ENCODE measurements at regions not wholly inside any gene's neighbourhood (a gene's known extent, or its start where the extent isn't known, plus 50 kb on each side); places are given as distances from the start of the nearest gene placed in this dataset.

DNA sequence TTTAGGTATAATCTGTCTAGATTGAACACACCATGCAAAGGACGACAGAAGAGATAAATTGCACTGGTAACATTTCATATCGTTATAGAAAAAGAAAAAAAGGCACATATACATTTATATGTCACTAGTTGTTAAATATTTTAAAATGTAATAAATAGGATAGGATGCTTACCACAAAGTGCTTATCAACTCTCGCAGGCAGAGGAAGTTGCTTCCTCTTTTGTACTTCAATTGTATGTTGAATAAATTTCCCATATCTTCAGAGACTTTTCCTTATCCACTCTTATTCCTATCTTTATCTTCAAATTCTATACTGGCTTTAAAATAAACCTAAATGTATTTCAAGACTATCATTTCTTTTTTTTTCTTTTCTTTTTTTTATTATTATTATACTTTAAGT, 163.3 kb upstream of the SPOCK3 start:
- TF ChIP-seq JUN (IDR thresholded peaks at IDR 0.05; ENCODE audit: low read depth, low read length) (no peak), BRCA1 (IDR thresholded peaks at IDR 0.05; ENCODE audit: low read depth, low read length) (no peak), SIN3A (conservative IDR thresholded peaks at IDR 0.05 in 1 of 2, IDR thresholded peaks at IDR 0.05 in 1 of 2; ENCODE audit: low read depth in 1 of 2, low read length in 2 of 2) (no peak), EZH2 (IDR thresholded peaks at IDR 0.05; ENCODE audit: low read depth, low read length, severe bottlenecking) (no peak), TEAD4 (IDR thresholded peaks at IDR 0.05; ENCODE audit: low read depth, low read length) (no peak), POLR2AphosphoS5 (IDR thresholded peaks at IDR 0.05; ENCODE audit: low read depth, low read length) (no peak), NRF1 (IDR thresholded peaks at IDR 0.05; ENCODE audit: low read depth, low read length) (no peak), FOSL1 (IDR thresholded peaks at IDR 0.05; ENCODE audit: insufficient read depth, low read depth, low read length) (no peak), TAF1 (IDR thresholded peaks at IDR 0.05; ENCODE audit: low read depth, low read length) (no peak), POLR2A (IDR thresholded peaks at IDR 0.05; ENCODE audit: control extremely low read depth in 1 of 2, low read depth in 2 of 2, low read length in 2 of 2) (no peak)
- TF ChIP-seq, protein P1, sequence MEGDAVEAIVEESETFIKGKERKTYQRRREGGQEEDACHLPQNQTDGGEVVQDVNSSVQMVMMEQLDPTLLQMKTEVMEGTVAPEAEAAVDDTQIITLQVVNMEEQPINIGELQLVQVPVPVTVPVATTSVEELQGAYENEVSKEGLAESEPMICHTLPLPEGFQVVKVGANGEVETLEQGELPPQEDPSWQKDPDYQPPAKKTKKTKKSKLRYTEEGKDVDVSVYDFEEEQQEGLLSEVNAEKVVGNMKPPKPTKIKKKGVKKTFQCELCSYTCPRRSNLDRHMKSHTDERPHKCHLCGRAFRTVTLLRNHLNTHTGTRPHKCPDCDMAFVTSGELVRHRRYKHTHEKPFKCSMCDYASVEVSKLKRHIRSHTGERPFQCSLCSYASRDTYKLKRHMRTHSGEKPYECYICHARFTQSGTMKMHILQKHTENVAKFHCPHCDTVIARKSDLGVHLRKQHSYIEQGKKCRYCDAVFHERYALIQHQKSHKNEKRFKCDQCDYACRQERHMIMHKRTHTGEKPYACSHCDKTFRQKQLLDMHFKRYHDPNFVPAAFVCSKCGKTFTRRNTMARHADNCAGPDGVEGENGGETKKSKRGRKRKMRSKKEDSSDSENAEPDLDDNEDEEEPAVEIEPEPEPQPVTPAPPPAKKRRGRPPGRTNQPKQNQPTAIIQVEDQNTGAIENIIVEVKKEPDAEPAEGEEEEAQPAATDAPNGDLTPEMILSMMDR (IDR thresholded peaks at IDR 0.05; ENCODE audit: control extremely low read depth in 1 of 3, insufficient read depth in 1 of 3, low read depth in 1 of 3, low read length in 3 of 3): no peak
- TF ChIP-seq, protein P2, sequence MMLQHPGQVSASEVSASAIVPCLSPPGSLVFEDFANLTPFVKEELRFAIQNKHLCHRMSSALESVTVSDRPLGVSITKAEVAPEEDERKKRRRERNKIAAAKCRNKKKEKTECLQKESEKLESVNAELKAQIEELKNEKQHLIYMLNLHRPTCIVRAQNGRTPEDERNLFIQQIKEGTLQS (IDR thresholded peaks at IDR 0.05; ENCODE audit: insufficient read depth, low read depth, low read length): no peak
- TF ChIP-seq, protein P3, sequence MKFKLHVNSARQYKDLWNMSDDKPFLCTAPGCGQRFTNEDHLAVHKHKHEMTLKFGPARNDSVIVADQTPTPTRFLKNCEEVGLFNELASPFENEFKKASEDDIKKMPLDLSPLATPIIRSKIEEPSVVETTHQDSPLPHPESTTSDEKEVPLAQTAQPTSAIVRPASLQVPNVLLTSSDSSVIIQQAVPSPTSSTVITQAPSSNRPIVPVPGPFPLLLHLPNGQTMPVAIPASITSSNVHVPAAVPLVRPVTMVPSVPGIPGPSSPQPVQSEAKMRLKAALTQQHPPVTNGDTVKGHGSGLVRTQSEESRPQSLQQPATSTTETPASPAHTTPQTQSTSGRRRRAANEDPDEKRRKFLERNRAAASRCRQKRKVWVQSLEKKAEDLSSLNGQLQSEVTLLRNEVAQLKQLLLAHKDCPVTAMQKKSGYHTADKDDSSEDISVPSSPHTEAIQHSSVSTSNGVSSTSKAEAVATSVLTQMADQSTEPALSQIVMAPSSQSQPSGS (IDR thresholded peaks at IDR 0.05; ENCODE audit: low read length): no peak
